ENCODE measurements at regions not wholly inside any gene's neighbourhood (a gene's known extent, or its start where the extent isn't known, plus 50 kb on each side); places are given as distances from the start of the nearest gene placed in this dataset.

- H4K20me1 ChIP-seq (ENCODE audit: insufficient read depth, low read depth, low read length), result no peaks in the 10 kb centered on the region
- no peaks in the 10 kb centered on the region for H3K9me3 ChIP-seq (ENCODE audit: low read length)
- no peaks in the 10 kb centered on the region for H3K79me2 ChIP-seq (ENCODE audit: low read length)
- H2AFZ ChIP-seq (ENCODE audit: low read length), result no peak overlapping the region
- no peaks in the 10 kb centered on the region for H3K9me2 ChIP-seq (replicated peaks; ENCODE audit: insufficient read depth, low read length)
- no peak overlapping the region for H3K4me3 ChIP-seq (ENCODE audit: low read length)
- DNase-seq, result no peak
- H3K9ac ChIP-seq (ENCODE audit: low read length), result no peak overlapping the region
- H3K27me3 ChIP-seq (ENCODE audit: low read length), result no peaks in the 10 kb centered on the region
- no peaks in the 10 kb centered on the region for H3K36me3 ChIP-seq (ENCODE audit: insufficient read depth, low read length)
- no peak overlapping the region for H3K4me2 ChIP-seq (ENCODE audit: low read depth, low read length, poor library complexity, severe bottlenecking)
- no peaks in the 10 kb centered on the region for H3K4me1 ChIP-seq (ENCODE audit: low read length)
- no peak overlapping the region for H3K27ac ChIP-seq (ENCODE audit: low read length)
Measured at GRCh38 chr4:20430259-20430941, 178.7 kb downstream of the SLIT2 start.

- no peaks in the 10 kb centered on the region for H4K20me1 ChIP-seq (ENCODE audit: insufficient read depth, low read depth, low read length)
- no peak overlapping the region for H3K27ac ChIP-seq (ENCODE audit: low read length)
- no peaks in the 10 kb centered on the region for H3K9me2 ChIP-seq (replicated peaks; ENCODE audit: insufficient read depth, low read length)
- H2AFZ ChIP-seq (ENCODE audit: low read length), result no peak overlapping the region
- no peaks in the 10 kb centered on the region for H3K27me3 ChIP-seq (ENCODE audit: low read length)
- no peak overlapping the region for H3K4me2 ChIP-seq (ENCODE audit: low read depth, low read length, poor library complexity, severe bottlenecking)
- H3K9me3 ChIP-seq (ENCODE audit: low read length), result no peaks in the 10 kb centered on the region
- H3K36me3 ChIP-seq (ENCODE audit: insufficient read depth, low read length), result no peaks in the 10 kb centered on the region
- no peaks in the 10 kb centered on the region for H3K4me1 ChIP-seq (ENCODE audit: low read length)
- H3K9ac ChIP-seq (ENCODE audit: low read length), result no peak overlapping the region
- DNase-seq, result no peak
- H3K79me2 ChIP-seq (ENCODE audit: low read length), result no peaks in the 10 kb centered on the region
- no peak overlapping the region for H3K4me3 ChIP-seq (ENCODE audit: low read length)
Measured at GRCh38 chr4:20431543-20431951, 179.8 kb downstream of the SLIT2 start.

GRCh38 chr4:20432088-20432487 is 180.4 kb downstream of the SLIT2 start:
- H3K27me3 ChIP-seq (ENCODE audit: low read length), result no peaks in the 10 kb centered on the region
- no peak overlapping the region for H3K4me2 ChIP-seq (ENCODE audit: low read depth, low read length, poor library complexity, severe bottlenecking)
- no peaks in the 10 kb centered on the region for H3K9me2 ChIP-seq (replicated peaks; ENCODE audit: insufficient read depth, low read length)
- no peak overlapping the region for H3K4me3 ChIP-seq (ENCODE audit: low read length)
- H2AFZ ChIP-seq (ENCODE audit: low read length), result no peak overlapping the region
- H3K36me3 ChIP-seq (ENCODE audit: insufficient read depth, low read length), result no peaks in the 10 kb centered on the region
- H3K27ac ChIP-seq (ENCODE audit: low read length), result no peak overlapping the region
- H3K9ac ChIP-seq (ENCODE audit: low read length), result no peak overlapping the region
- H3K9me3 ChIP-seq (ENCODE audit: low read length), result no peaks in the 10 kb centered on the region
- H3K4me1 ChIP-seq (ENCODE audit: low read length), result no peaks in the 10 kb centered on the region
- no peaks in the 10 kb centered on the region for H4K20me1 ChIP-seq (ENCODE audit: insufficient read depth, low read depth, low read length)
- DNase-seq, result no peak
- no peaks in the 10 kb centered on the region for H3K79me2 ChIP-seq (ENCODE audit: low read length)

GRCh38 chr4:20433097-20433705 is 181.5 kb downstream of the SLIT2 start:
- Histone ChIP-seq H4K20me1 (ENCODE audit: insufficient read depth, low read depth, low read length) (no peaks in the 10 kb centered on the region), H3K36me3 (ENCODE audit: insufficient read depth, low read length) (no peaks in the 10 kb centered on the region), H3K4me1 (ENCODE audit: low read length) (no peaks in the 10 kb centered on the region), H3K4me3 (ENCODE audit: low read length) (no peak overlapping the region), H3K79me2 (ENCODE audit: low read length) (no peaks in the 10 kb centered on the region), H3K9me2 (replicated peaks; ENCODE audit: insufficient read depth, low read length) (no peaks in the 10 kb centered on the region), H3K9ac (ENCODE audit: low read length) (no peak overlapping the region), H3K27me3 (ENCODE audit: low read length) (no peaks in the 10 kb centered on the region), H3K9me3 (ENCODE audit: low read length) (no peaks in the 10 kb centered on the region), H2AFZ (ENCODE audit: low read length) (no peak overlapping the region), H3K4me2 (ENCODE audit: low read depth, low read length, poor library complexity, severe bottlenecking) (no peak overlapping the region), H3K27ac (ENCODE audit: low read length) (no peak overlapping the region)
- DNase-seq, result no peak

GRCh38 chr4:20440170-20440569 is 188.5 kb downstream of the SLIT2 start:
- H3K9me3 ChIP-seq (ENCODE audit: low read length), result no peaks in the 10 kb centered on the region
- H3K79me2 ChIP-seq (ENCODE audit: low read length), result no peaks in the 10 kb centered on the region
- no peaks in the 10 kb centered on the region for H4K20me1 ChIP-seq (ENCODE audit: insufficient read depth, low read depth, low read length)
- DNase-seq, result no peak
- no peaks in the 10 kb centered on the region for H3K9me2 ChIP-seq (replicated peaks; ENCODE audit: insufficient read depth, low read length)
- H2AFZ ChIP-seq (ENCODE audit: low read length), result no peak overlapping the region
- H3K4me3 ChIP-seq (ENCODE audit: low read length), result no peak overlapping the region
- no peaks in the 10 kb centered on the region for H3K27me3 ChIP-seq (ENCODE audit: low read length)
- no peaks in the 10 kb centered on the region for H3K4me1 ChIP-seq (ENCODE audit: low read length)
- no peaks in the 10 kb centered on the region for H3K36me3 ChIP-seq (ENCODE audit: insufficient read depth, low read length)
- no peak overlapping the region for H3K4me2 ChIP-seq (ENCODE audit: low read depth, low read length, poor library complexity, severe bottlenecking)
- no peak overlapping the region for H3K9ac ChIP-seq (ENCODE audit: low read length)
- H3K27ac ChIP-seq (ENCODE audit: low read length), result no peak overlapping the region

GRCh38 chr4:20443015-20443805 is 191.5 kb downstream of the SLIT2 start:
- no peak overlapping the region for H3K4me3 ChIP-seq (ENCODE audit: low read length)
- H3K9me3 ChIP-seq (ENCODE audit: low read length), result no peaks in the 10 kb centered on the region
- H3K9me2 ChIP-seq (replicated peaks; ENCODE audit: insufficient read depth, low read length), result no peaks in the 10 kb centered on the region
- no peak overlapping the region for H3K9ac ChIP-seq (ENCODE audit: low read length)
- no peak for DNase-seq
- H3K27me3 ChIP-seq (ENCODE audit: low read length), result no peaks in the 10 kb centered on the region
- no peaks in the 10 kb centered on the region for H3K79me2 ChIP-seq (ENCODE audit: low read length)
- no peak overlapping the region for H2AFZ ChIP-seq (ENCODE audit: low read length)
- no peaks in the 10 kb centered on the region for H3K36me3 ChIP-seq (ENCODE audit: insufficient read depth, low read length)
- no peaks in the 10 kb centered on the region for H4K20me1 ChIP-seq (ENCODE audit: insufficient read depth, low read depth, low read length)
- no peak overlapping the region for H3K27ac ChIP-seq (ENCODE audit: low read length)
- no peak overlapping the region for H3K4me2 ChIP-seq (ENCODE audit: low read depth, low read length, poor library complexity, severe bottlenecking)
- H3K4me1 ChIP-seq (ENCODE audit: low read length), result no peaks in the 10 kb centered on the region

GRCh38 chr4:20444599-20445337 is 193.1 kb downstream of the SLIT2 start:
- no peak overlapping the region for H3K4me3 ChIP-seq (ENCODE audit: low read length)
- no peak overlapping the region for H3K9ac ChIP-seq (ENCODE audit: low read length)
- H4K20me1 ChIP-seq (ENCODE audit: insufficient read depth, low read depth, low read length), result no peaks in the 10 kb centered on the region
- no peaks in the 10 kb centered on the region for H3K9me3 ChIP-seq (ENCODE audit: low read length)
- H3K36me3 ChIP-seq (ENCODE audit: insufficient read depth, low read length), result no peaks in the 10 kb centered on the region
- no peaks in the 10 kb centered on the region for H3K9me2 ChIP-seq (replicated peaks; ENCODE audit: insufficient read depth, low read length)
- DNase-seq, result no peak
- H3K27ac ChIP-seq (ENCODE audit: low read length), result no peak overlapping the region
- H2AFZ ChIP-seq (ENCODE audit: low read length), result no peak overlapping the region
- H3K27me3 ChIP-seq (ENCODE audit: low read length), result no peaks in the 10 kb centered on the region
- no peak overlapping the region for H3K4me2 ChIP-seq (ENCODE audit: low read depth, low read length, poor library complexity, severe bottlenecking)
- no peaks in the 10 kb centered on the region for H3K4me1 ChIP-seq (ENCODE audit: low read length)
- no peaks in the 10 kb centered on the region for H3K79me2 ChIP-seq (ENCODE audit: low read length)
